Muscle of leg (tissue), 3 donors: ENCODE measurements at regions not wholly inside any gene's neighbourhood (a gene's known extent, or its start where the extent isn't known, plus 50 kb on each side); places are given as distances from the start of the nearest gene placed in this dataset.

Source experiments
- DNase-seq: peaks from one replicate; pipeline ENCODE4 v3.0.0; 2013
- H3K27ac ChIP-seq: one replicate; pipeline ENCODE4 v1.5.1; 2013; ENCODE audit warnings: mild to moderate bottlenecking, low read length, control low read depth
- H3K27me3 ChIP-seq: one replicate; pipeline ENCODE4 v1.6.1; 2013; ENCODE audit warnings: low read length; ENCODE audit not compliant: control insufficient read depth, insufficient read depth
- H3K36me3 ChIP-seq: one replicate; pipeline ENCODE4 v1.6.1; 2013; ENCODE audit warnings: low read length; ENCODE audit not compliant: control insufficient read depth, insufficient read depth
- H3K4me1 ChIP-seq: one replicate; pipeline ENCODE4 v1.6.1; 2013; ENCODE audit warnings: low read length; ENCODE audit not compliant: control insufficient read depth, insufficient read depth
- H3K4me3 ChIP-seq: one replicate; pipeline ENCODE4 v1.5.1; 2013; ENCODE audit warnings: low read length, control low read depth
- H3K9me3 ChIP-seq: replicated peaks from 2 replicates; pipeline ENCODE4 v1.6.1; 2013; ENCODE audit warnings: low read depth, low read length; ENCODE audit not compliant: control insufficient read depth
- WGBS: methylation state at CpG from one replicate; pipeline ENCODE4 v1.1.5; 2013; ENCODE audit warnings: missing lambda C conversion rate; ENCODE audit not compliant: insufficient coverage; 5-methylcytosine and 5-hydroxymethylcytosine counted together

GRCh38 chr2:128796321-128796720 is 477.7 kb upstream of the HS6ST1 start:
- Histone ChIP-seq H3K4me1 (peaks cover 8% of the 10 kb centered on the region), H3K27me3 (peaks cover 2% of the 10 kb centered on the region), H3K27ac (no peak overlapping the region), H3K4me3 (no peak overlapping the region), H3K9me3 (no peaks in the 10 kb centered on the region), H3K36me3 (no peaks in the 10 kb centered on the region)
- WGBS = 68% methylated on average over 4 of the region's 4 CpGs
- no peak for DNase-seq

- no peak for DNase-seq
- Histone ChIP-seq H3K36me3 (no peaks in the 10 kb centered on the region), H3K27ac (no peak overlapping the region), H3K27me3 (peaks cover 2% of the 10 kb centered on the region), H3K4me1 (peaks cover 8% of the 10 kb centered on the region), H3K4me3 (no peak overlapping the region), H3K9me3 (no peaks in the 10 kb centered on the region)
- 70% methylated on average over 2 of the region's 4 CpGs for WGBS
Measured at GRCh38 chr2:128797092-128797491, 478.4 kb upstream of the HS6ST1 start.

GRCh38 chr2:128797533-128797932 is 478.9 kb upstream of the HS6ST1 start:
- Histone ChIP-seq H3K27ac (no peak overlapping the region), H3K36me3 (no peaks in the 10 kb centered on the region), H3K4me1 (peaks cover 8% of the 10 kb centered on the region), H3K27me3 (peaks cover 2% of the 10 kb centered on the region), H3K9me3 (no peaks in the 10 kb centered on the region), H3K4me3 (no peak overlapping the region)
- 79% methylated on average over 3 of the region's 7 CpGs for WGBS
- no peak for DNase-seq

- Histone ChIP-seq H3K27me3 (peaks cover 2% of the 10 kb centered on the region), H3K9me3 (no peaks in the 10 kb centered on the region), H3K4me1 (peaks cover 8% of the 10 kb centered on the region), H3K27ac (no peak overlapping the region), H3K36me3 (no peaks in the 10 kb centered on the region), H3K4me3 (no peak overlapping the region)
- no peak for DNase-seq
- WGBS = 75% methylated on average over 3 of the region's 6 CpGs
Measured at GRCh38 chr2:128797937-128798336, 479.3 kb upstream of the HS6ST1 start.

- no peaks in the 10 kb centered on the region for H3K9me3 ChIP-seq
- H3K36me3 ChIP-seq = no peaks in the 10 kb centered on the region
- no peak overlapping the region for H3K4me3 ChIP-seq
- no peak for DNase-seq
- peaks cover 8% of the 10 kb centered on the region for H3K4me1 ChIP-seq
- H3K27me3 ChIP-seq = peaks cover 2% of the 10 kb centered on the region
- 64% methylated on average over 6 of the region's 9 CpGs for WGBS
- H3K27ac ChIP-seq = no peak overlapping the region
Measured at GRCh38 chr2:128798502-128799283, 480.0 kb upstream of the HS6ST1 start.

GRCh38 chr2:128799284-128799552 is 480.6 kb upstream of the HS6ST1 start:
- Histone ChIP-seq H3K4me3 (no peak overlapping the region), H3K27ac (no peak overlapping the region)
- 50% methylated on average over 1 of the region's 1 CpG for WGBS

GRCh38 chr2:128799730-128800129 is 481.1 kb upstream of the HS6ST1 start:
- H3K27ac ChIP-seq = no peak overlapping the region
- no peak for DNase-seq
- no peaks in the 10 kb centered on the region for H3K9me3 ChIP-seq
- H3K4me1 ChIP-seq = peaks cover 8% of the 10 kb centered on the region
- peaks cover 2% of the 10 kb centered on the region for H3K27me3 ChIP-seq
- H3K36me3 ChIP-seq = no peaks in the 10 kb centered on the region
- WGBS = 88% methylated on average over 2 of the region's 2 CpGs
- H3K4me3 ChIP-seq = no peak overlapping the region

More at GRCh38 chr2:128799284-128799552, 480.6 kb upstream of the HS6ST1 start:
- Histone ChIP-seq H3K4me1 (peaks cover 8% of the 10 kb centered on the region), H3K9me3 (no peaks in the 10 kb centered on the region), H3K27me3 (peaks cover 2% of the 10 kb centered on the region), H3K36me3 (no peaks in the 10 kb centered on the region)
- no peak for DNase-seq

- DNase-seq = peak; percentile 79
- H3K27me3 ChIP-seq = peaks cover 2% of the 10 kb centered on the region
- H3K9me3 ChIP-seq = no peaks in the 10 kb centered on the region
- H3K27ac ChIP-seq = no peak overlapping the region
- H3K4me3 ChIP-seq = no peak overlapping the region
- H3K36me3 ChIP-seq = no peaks in the 10 kb centered on the region
- peaks cover 8% of the 10 kb centered on the region for H3K4me1 ChIP-seq
- no CpG with 5 or more reads among the region's 1 CpG for WGBS
Measured at GRCh38 chr2:128801576-128801975, 482.9 kb upstream of the HS6ST1 start.

GRCh38 chr2:128803222-128803621 is 484.6 kb upstream of the HS6ST1 start:
- Histone ChIP-seq H3K27ac (no peak overlapping the region), H3K4me1 (peaks cover 8% of the 10 kb centered on the region), H3K4me3 (no peak overlapping the region), H3K27me3 (no peaks in the 10 kb centered on the region), H3K9me3 (no peaks in the 10 kb centered on the region), H3K36me3 (no peaks in the 10 kb centered on the region)
- no peak for DNase-seq
- no CpG with 5 or more reads among the region's 2 CpGs for WGBS

GRCh38 chr2:128805237-128805636 is 486.6 kb upstream of the HS6ST1 start:
- Histone ChIP-seq H3K9me3 (no peaks in the 10 kb centered on the region), H3K4me3 (no peak overlapping the region), H3K4me1 (no peaks in the 10 kb centered on the region), H3K36me3 (no peaks in the 10 kb centered on the region), H3K27me3 (no peaks in the 10 kb centered on the region), H3K27ac (no peak overlapping the region)
- no peak for DNase-seq
- no CpG with 5 or more reads among the region's 2 CpGs for WGBS

GRCh38 chr2:128805918-128806317 is 487.2 kb upstream of the HS6ST1 start:
- Histone ChIP-seq H3K9me3 (no peaks in the 10 kb centered on the region), H3K27ac (no peak overlapping the region), H3K36me3 (no peaks in the 10 kb centered on the region), H3K4me3 (no peak overlapping the region), H3K4me1 (no peaks in the 10 kb centered on the region), H3K27me3 (no peaks in the 10 kb centered on the region)
- no CpG with 5 or more reads among the region's 2 CpGs for WGBS
- DNase-seq = no peak
